Panc1 (cell line): ENCODE measurements at regions not wholly inside any gene's neighbourhood (a gene's known extent, or its start where the extent isn't known, plus 50 kb on each side); places are given as distances from the start of the nearest gene placed in this dataset.

ENCODE experiments used
- ATAC-seq: fragments of 200-7000 bp; cut with Tn5 transposase; 2 replicates; pipeline ENCODE4 v1.9.1; 2020; ENCODE audit warnings: mild to moderate bottlenecking, moderate library complexity
- BruUV-seq: library from RNA; stranded (reverse); fragments of 400-500 nt; replicated peaks from 2 replicates; lab custom pipeline; 2021; lab: Mats Ljungman, UMichigan
- CTCF ChIA-PET: fragments of 300-600 bp; sonication (Branson Sonifier 250); formaldehyde crosslinking; loops from one replicate; lab custom pipeline; 2022; ENCODE audit warnings: antibody characterized with exemption; lab: Charles Lee
- POLR2A ChIA-PET: fragments of 300-600 bp; sonication (Branson Sonifier 250); formaldehyde crosslinking; loops from one replicate; lab custom pipeline; 2022; ENCODE audit warnings: antibody characterized with exemption; lab: Charles Lee
- DNase-seq: peaks from one replicate; pipeline ENCODE4 v3.0.0-alpha.2; 2010; ENCODE audit warnings: low read depth, low spot score
- H3K27ac ChIP-seq: 2 replicates; pipeline ENCODE4 v1.5.1; 2011; ENCODE audit warnings: mild to moderate bottlenecking, low read length, inconsistent platforms
- H3K27me3 ChIP-seq: fragments of 200-500 bp; sonication (Bioruptor generic); 2 replicates; pipeline ENCODE4 v1.6.0; 2014; ENCODE audit warnings: low read length, inconsistent platforms; ENCODE audit not compliant: control insufficient read depth, insufficient read depth
- H3K36me3 ChIP-seq: fragments of 200-500 bp; sonication (Bioruptor generic); 2 replicates; pipeline ENCODE4 v1.5.1; 2014; ENCODE audit warnings: inconsistent platforms, mild to moderate bottlenecking, low read length, moderate library complexity; ENCODE audit not compliant: control insufficient read depth, insufficient read depth
- H3K4me1 ChIP-seq: 2 replicates; pipeline ENCODE4 v1.5.1; 2011; ENCODE audit warnings: inconsistent platforms, mild to moderate bottlenecking, low read length, moderate library complexity; ENCODE audit not compliant: control insufficient read depth, insufficient read depth
- H3K4me3 ChIP-seq, 2 experiments: 2 replicates each; pipeline ENCODE4 v1.5.1; 2011 to 2012; ENCODE audit warnings: low read depth in 2 of 2, low read length in 2 of 2, mild to moderate bottlenecking in 2 of 2, inconsistent platforms in 1 of 2, moderate library complexity in 1 of 2
- H3K9me3 ChIP-seq: fragments of 200-500 bp; sonication (Bioruptor generic); 2 replicates; pipeline ENCODE4 v1.5.1; 2014; ENCODE audit warnings: low read depth, mild to moderate bottlenecking, inconsistent platforms, low read length, moderate library complexity; ENCODE audit not compliant: control insufficient read depth, insufficient read depth
- POLR2AphosphoS5 ChIP-seq: IDR thresholded peaks from 2 replicates; pipeline ENCODE4 v1.6.1; 2012; ENCODE audit warnings: mild to moderate bottlenecking, low read depth, low read length, moderate library complexity
- SIN3A ChIP-seq: IDR thresholded peaks from 2 replicates; pipeline ENCODE4 v1.6.1; 2012; ENCODE audit warnings: low read depth, mild to moderate bottlenecking, low read length, moderate library complexity, borderline replicate concordance; ENCODE audit not compliant: insufficient read depth
- TCF7L2 ChIP-seq: IDR thresholded peaks from 2 replicates; pipeline ENCODE4 v1.6.1; 2011; ENCODE audit warnings: mild to moderate bottlenecking, low read depth, low read length, inconsistent platforms
- in situ Hi-C: cut with HindIII; loops from 2 replicates; pipeline ENCODE4 v1.10.0; 2016; ENCODE audit warnings: low sequenced_read_pairs, low pct_unique_long_range_greater_than_20kb
- intact Hi-C: fragments of 100-400 bp; cut with micrococcal nuclease; formaldehyde crosslinking; loops from one replicate; pipeline ENCODE4 v1.10.0; 2022; ENCODE audit not compliant: unreplicated experiment
- TF ChIP-seq, protein P1 (sequence below), 2 experiments: IDR thresholded peaks; 2 replicates each; pipeline ENCODE4 v1.6.1; 2011 to 2012; ENCODE audit warnings: low read depth in 2 of 2, control low read depth in 1 of 2, low read length in 1 of 2, mild to moderate bottlenecking in 1 of 2, moderate library complexity in 1 of 2; ENCODE audit not compliant: insufficient read depth in 1 of 2
- TF ChIP-seq, protein P2 (sequence below): fragments of 450-650 bp; IDR thresholded peaks from 2 replicates; pipeline ENCODE4 v1.5.1; 2017; ENCODE audit warnings: mild to moderate bottlenecking

DNA sequence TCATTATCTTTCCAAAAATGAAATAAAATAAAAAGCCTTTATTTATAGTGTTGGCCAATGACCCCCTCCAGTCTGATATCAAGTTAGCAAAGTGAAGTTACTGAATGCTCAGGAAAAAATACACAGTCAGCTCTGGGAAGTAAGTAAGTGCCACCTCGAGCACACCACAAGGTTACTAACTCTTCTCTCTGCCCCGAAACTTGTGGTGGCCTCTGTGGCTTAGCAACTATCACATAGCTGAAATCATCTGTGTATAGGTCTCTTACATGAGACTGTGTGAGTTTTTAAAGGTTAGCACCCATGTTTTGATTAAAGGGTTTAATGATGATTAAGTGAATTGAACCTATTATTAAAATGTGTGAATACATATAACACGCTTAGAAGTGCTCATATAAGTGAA is 161.4 kb upstream of the KLF4 start:
- BruUV-seq: no TSS peak
- intact Hi-C loops: no loop called here
- Histone ChIP-seq H3K4me3 (no peak overlapping the region), H3K27me3 (no peaks in the 10 kb centered on the region), H3K9me3 (no peaks in the 10 kb centered on the region), H3K36me3 (no peaks in the 10 kb centered on the region), H3K27ac (no peak overlapping the region), H3K4me1 (no peaks in the 10 kb centered on the region)
- ChIA-PET POLR2A (interaction anchor here (0.7 kb wide), 1 partner anchor 13 kb away, joined by 3 read pairs; no protein-coding TSS in a partner anchor), CTCF (no interaction called here)
- ATAC-seq: no peak
- TF ChIP-seq TCF7L2: no peak
- TF ChIP-seq, protein P1, sequence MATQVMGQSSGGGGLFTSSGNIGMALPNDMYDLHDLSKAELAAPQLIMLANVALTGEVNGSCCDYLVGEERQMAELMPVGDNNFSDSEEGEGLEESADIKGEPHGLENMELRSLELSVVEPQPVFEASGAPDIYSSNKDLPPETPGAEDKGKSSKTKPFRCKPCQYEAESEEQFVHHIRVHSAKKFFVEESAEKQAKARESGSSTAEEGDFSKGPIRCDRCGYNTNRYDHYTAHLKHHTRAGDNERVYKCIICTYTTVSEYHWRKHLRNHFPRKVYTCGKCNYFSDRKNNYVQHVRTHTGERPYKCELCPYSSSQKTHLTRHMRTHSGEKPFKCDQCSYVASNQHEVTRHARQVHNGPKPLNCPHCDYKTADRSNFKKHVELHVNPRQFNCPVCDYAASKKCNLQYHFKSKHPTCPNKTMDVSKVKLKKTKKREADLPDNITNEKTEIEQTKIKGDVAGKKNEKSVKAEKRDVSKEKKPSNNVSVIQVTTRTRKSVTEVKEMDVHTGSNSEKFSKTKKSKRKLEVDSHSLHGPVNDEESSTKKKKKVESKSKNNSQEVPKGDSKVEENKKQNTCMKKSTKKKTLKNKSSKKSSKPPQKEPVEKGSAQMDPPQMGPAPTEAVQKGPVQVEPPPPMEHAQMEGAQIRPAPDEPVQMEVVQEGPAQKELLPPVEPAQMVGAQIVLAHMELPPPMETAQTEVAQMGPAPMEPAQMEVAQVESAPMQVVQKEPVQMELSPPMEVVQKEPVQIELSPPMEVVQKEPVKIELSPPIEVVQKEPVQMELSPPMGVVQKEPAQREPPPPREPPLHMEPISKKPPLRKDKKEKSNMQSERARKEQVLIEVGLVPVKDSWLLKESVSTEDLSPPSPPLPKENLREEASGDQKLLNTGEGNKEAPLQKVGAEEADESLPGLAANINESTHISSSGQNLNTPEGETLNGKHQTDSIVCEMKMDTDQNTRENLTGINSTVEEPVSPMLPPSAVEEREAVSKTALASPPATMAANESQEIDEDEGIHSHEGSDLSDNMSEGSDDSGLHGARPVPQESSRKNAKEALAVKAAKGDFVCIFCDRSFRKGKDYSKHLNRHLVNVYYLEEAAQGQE (IDR thresholded peaks at IDR 0.05; ENCODE audit: insufficient read depth in 1 of 2, low read depth in 2 of 2, low read length in 1 of 2): no peak
- TF ChIP-seq SIN3A: no peak
- no peak for TF ChIP-seq POLR2AphosphoS5
- TF ChIP-seq, protein P2, sequence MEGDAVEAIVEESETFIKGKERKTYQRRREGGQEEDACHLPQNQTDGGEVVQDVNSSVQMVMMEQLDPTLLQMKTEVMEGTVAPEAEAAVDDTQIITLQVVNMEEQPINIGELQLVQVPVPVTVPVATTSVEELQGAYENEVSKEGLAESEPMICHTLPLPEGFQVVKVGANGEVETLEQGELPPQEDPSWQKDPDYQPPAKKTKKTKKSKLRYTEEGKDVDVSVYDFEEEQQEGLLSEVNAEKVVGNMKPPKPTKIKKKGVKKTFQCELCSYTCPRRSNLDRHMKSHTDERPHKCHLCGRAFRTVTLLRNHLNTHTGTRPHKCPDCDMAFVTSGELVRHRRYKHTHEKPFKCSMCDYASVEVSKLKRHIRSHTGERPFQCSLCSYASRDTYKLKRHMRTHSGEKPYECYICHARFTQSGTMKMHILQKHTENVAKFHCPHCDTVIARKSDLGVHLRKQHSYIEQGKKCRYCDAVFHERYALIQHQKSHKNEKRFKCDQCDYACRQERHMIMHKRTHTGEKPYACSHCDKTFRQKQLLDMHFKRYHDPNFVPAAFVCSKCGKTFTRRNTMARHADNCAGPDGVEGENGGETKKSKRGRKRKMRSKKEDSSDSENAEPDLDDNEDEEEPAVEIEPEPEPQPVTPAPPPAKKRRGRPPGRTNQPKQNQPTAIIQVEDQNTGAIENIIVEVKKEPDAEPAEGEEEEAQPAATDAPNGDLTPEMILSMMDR: no peak
- DNase-seq: no peak
- in situ Hi-C loops: no loop called here

DNA sequence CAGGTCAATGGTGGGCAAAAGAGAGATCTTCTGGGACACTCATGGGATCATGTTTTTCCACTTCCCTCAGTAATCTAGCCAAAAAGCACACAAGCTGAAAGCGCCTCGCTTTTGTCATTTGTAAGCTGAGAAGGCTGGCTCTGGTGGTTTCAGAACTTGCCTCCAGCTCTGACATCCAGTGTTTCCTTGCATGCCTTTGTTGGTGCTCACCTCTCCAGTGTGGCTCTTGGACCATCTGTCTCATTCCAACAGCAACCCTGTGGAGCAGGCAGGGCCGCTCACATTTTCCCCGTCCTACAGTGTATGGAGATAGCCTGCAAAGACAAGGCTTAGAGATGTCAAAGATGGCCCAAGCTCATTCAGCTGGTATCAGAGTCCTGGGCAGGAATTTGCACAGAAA is 160.8 kb upstream of the KLF4 start:
- Histone ChIP-seq H3K27ac (no peak overlapping the region), H3K4me1 (no peaks in the 10 kb centered on the region), H3K9me3 (no peaks in the 10 kb centered on the region), H3K4me3 (no peak overlapping the region), H3K36me3 (no peaks in the 10 kb centered on the region), H3K27me3 (no peaks in the 10 kb centered on the region)
- CTCF ChIA-PET: no interaction called here
- intact Hi-C loops (no loop called here), in situ Hi-C loops (no loop called here)
- ATAC-seq (no peak), DNase-seq (no peak)
- no peak for TF ChIP-seq POLR2AphosphoS5
- POLR2A ChIA-PET: no interaction called here
- BruUV-seq: no TSS peak

DNA sequence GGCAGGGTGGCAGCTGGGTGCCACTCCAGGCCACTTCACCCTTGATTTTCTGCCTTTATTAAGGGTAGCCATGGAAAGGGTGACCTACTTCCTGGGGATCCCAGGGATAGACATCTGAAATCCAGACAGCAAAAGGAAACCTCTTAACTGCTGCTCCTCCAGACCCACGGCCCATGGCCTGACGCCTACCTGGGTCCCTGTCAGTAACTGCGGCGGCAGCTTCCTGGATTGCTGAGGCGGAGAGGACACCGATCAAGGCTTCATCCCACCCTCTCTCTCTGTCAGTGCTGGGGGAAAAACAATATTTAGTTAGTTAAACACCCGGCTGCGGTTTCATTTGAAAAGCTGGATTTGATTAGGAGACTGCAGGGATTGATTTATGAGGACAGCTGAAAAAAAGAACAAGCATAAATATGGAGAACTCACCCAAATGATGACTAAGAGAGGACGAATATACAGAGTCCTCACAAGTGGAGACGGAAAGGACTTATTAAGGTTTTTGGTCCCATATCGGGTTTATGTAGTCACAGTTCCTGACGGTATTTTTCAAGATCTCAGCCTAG is 158.7 kb upstream of the KLF4 start:
- Histone ChIP-seq H3K36me3 (no peaks in the 10 kb centered on the region), H3K9me3 (no peaks in the 10 kb centered on the region), H3K4me3 (no peak overlapping the region), H3K4me1 (no peaks in the 10 kb centered on the region), H3K27me3 (no peaks in the 10 kb centered on the region), H3K27ac (no peak overlapping the region)
- no peak for DNase-seq
- CTCF ChIA-PET: no interaction called here
- no peak for ATAC-seq
- TF ChIP-seq SIN3A (no peak), POLR2AphosphoS5 (no peak), TCF7L2 (no peak)
- TF ChIP-seq, protein P1 (IDR thresholded peaks at IDR 0.05; ENCODE audit: insufficient read depth in 1 of 2, low read depth in 2 of 2, low read length in 1 of 2): no peak
- TF ChIP-seq, protein P2: no peak
- in situ Hi-C loops (no loop called here), intact Hi-C loops (no loop called here)
- POLR2A ChIA-PET: no interaction called here
- BruUV-seq: no TSS peak
